ENCODE measurements at regions not wholly inside any gene's neighbourhood (a gene's known extent, or its start where the extent isn't known, plus 50 kb on each side); places are given as distances from the start of the nearest gene placed in this dataset.

DNA sequence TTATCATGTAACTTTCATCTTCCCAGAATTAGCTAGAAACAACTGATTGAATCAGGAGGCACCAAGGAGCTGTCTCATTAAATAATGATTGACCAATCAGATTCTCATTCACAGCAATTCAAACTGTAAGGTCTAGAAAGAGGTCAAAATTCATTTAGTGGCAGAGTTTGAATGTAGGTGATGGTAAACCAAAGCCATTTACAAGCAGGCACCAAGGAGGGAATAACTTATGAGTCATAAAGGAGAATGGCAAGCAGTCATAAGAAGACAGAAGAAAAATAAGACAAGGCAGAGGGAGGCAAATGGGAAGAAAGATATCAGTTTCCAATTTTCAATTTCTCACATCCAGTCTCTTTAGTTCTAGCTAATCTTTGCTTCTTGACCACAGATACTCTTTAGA lies 52.9 kb upstream of the DEFB112 start:
- DNase-seq (ENCODE audit: low spot score): no peak

DNA sequence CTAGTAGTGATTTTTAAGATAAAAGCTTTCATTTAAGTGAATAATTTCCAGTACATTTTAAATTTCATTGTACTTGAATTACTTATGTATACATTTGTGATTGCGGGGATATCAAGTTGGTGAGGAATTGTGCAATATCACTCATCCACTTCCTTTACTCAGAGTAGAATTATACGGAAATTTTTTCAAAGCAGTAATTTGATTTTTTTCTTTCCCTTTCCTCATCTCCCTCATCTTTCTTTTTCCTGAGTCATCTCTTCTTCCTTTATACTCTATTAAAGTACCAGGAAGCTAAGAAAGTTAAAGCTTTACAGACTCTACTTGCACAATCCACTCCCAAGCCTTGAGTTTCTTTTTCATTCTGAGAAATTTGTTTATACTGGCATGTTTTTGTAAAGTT lies 60.9 kb upstream of the DEFB112 start:
- no peak for DNase-seq (ENCODE audit: low spot score)

DNA sequence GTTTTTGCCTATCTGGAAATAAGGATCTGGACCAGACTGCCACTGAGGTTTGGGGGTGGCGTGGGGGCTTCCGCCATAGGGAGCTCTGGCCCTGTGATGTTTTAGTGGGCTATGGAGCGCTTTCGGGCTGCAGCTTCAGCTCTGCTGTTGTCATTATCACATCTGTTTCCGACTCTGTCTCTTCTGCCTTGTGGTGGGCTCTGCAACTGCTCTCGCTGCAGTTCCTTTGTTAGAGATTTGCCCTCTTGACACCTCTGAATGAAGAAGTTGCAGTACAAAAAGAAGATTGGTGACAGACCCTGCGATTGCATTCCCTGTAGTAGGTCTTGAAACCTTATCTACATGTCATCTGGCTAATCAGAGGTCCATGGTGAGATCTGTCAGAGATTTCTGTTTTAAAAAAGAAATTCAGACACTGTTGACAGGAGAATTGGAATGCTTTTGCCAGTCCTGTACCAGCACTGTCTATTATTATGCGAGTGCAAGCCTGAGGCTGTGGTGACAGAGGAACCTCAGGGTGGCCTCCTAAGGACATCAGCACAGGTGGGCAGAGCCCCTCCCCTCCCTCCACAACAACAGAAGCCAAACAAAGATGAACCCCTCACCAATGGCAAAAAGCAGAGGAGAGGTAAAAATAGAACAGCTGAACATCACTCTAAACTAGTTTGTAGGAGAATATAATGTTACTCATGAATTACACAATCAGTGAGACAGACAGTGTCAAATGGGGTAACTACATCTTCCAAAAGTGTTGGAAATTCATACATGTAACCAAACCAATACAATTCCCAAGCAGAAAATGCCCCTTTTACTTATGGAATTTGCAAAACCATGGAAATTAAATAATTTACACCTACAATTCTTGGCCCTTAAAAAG lies 63.5 kb upstream of the DEFB112 start:
- no peak for DNase-seq (ENCODE audit: low spot score)

DNA sequence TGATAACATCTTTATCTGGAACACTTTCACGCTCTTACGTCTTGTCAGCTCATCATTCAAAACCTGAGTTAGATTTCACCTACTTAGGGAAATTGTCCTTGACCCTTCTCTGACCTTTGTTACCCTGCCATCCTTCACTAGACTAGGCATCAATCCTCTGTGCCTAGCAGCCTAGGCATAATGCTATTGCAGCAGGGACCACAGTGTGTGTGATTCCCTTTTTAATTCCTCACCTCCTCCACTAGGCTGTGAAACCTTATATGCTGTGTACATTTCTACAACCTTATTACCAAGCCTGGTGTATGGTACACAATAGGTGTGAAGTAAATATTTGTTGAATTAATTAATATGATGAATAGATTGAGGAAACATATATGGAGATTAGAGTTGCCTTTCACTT lies 66.7 kb upstream of the DEFB112 start:
- DNase-seq (ENCODE audit: low spot score): no peak

DNA sequence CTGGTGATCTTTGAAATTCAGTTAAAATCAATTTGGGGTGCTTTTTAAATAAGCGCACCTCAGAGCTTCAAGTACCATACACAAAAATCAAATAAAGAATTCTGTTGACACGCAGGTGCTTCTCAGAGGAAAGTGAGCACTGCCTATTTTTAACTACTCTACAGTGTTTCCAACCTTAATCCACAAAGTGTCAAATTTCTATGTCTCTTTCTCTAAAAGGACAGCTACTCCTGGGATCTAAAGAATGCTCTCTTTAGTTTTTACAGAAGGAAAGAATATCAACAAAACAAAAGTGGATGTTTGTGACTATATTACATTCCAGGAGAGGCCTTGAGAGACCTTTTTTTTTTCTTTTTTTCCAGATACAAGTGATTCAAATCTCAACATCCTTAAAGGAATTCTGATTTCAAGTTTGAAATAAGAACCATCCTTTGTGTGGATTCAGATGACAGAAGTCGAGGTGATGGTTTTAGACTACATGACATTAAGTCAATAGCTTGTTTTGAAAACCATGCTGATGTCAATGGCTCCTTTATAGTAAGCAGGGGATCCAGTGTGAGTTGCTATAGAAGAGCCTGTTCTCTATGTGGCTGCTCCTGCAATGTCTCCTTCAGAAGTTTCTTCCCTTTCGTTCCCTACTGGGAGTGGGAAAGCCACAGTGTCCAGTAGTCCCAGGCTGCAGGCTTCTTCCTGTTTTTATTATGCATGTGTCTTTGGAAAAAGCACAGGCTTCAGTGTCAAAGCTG lies 67.2 kb upstream of the DEFB112 start:
- no peak for DNase-seq (ENCODE audit: low spot score)

DNA sequence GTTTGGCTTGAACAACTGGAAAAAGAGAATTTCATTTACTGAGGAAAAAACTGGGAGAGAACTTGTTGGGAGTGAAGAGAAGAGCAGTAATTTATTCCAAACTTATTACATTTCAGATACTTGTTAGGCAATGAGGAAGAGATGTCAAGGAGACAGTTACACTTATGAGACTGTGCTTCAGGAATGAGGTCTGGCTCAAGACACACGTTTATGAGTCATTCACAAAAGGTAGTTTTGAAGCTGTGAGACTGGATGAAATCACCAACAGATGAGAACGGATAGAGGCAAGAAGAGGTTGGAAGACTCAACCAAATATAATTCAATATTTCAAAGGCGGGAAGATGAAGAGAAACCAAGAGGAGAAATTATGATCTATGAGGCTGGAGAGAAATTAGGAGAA lies 70.6 kb upstream of the DEFB112 start:
- no peak for DNase-seq (ENCODE audit: low spot score)

DNA sequence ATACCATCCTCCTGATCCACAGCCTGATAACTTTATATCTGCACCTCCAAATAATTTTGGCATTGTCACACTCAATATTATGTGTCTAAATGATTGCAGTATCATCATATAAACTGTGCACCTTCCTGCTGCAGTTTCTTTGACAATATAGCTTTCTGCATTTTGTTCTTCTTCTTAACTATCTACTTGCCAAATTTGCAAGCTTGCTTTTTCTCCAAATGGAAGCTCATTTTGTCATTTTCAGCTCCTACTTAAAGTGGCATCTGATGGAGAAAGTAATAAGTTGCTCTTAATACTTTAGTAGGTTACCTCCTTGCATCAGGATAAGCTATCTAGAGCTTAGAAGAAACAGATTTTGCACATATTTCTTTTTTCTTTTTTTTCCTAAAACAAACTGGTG lies 74.0 kb upstream of the DEFB112 start:
- DNase-seq (ENCODE audit: low spot score): no peak

DNA sequence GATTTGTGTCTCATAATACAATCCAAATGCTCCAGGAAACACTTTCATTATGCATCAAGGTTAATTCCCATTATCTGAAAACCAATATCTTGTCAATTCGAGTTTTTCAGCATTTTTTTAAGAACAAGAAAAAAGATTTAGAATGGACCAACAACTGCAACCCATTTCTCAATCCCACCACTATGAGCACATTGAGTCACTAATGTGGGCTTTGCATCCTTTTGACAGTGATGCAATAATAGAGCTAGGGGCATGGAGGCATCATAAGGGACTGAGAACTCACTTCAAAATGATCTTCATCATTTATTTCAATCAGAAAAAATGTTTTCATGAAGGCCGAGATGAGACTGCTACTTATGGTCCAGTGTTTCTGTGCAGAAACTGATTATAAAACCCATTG lies 74.8 kb upstream of the DEFB112 start:
- no peak for DNase-seq (ENCODE audit: low spot score)

DNA sequence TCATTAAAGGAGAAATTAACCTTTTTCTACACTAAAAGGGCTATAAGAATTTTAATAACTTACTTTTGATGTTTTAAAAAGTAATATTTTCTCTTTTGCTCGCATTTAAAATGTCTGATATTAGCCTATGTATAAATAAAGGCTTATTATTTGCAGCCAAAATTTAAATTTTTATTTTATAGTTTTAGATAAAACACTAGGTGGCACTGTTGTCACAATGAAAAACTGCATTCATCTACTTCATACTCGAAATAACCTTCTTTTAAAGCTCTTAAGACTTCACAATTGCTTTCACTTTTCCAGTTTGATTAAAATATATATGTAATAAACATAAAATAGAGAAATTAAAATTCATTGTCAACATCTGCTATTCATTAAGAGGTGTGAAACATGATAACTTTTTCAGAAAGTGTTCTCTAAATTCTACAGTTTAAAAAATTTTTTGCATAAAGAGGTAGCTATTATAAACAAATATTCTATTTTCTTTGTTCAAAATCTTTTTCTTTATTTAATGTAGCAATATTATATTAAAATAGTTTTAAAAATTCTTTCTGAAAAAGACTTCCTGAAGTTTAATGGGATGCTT lies 78.8 kb upstream of the DEFB112 start:
- peak; percentile 2 for DNase-seq (ENCODE audit: low spot score)

DNA sequence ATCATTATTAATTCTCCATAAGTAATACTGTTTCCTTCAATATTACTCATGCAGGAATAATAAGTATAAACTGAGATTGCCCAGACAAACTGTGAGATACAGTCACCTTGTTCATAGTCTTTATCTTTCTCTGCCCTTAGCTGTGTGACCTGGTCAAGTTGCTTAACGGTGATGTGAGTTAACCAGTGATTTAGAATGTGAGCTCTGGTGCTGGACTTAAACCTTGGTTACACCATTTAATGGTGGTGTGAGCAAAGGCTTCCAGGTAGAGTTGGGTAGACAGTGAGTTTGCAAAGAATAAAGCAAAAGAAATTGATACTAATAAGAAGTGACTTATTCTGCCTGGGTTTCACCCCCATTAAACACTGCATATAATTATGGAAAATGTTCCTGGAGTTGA lies 86.2 kb upstream of the DEFB112 start:
- no peak for DNase-seq (ENCODE audit: low spot score)

DNA sequence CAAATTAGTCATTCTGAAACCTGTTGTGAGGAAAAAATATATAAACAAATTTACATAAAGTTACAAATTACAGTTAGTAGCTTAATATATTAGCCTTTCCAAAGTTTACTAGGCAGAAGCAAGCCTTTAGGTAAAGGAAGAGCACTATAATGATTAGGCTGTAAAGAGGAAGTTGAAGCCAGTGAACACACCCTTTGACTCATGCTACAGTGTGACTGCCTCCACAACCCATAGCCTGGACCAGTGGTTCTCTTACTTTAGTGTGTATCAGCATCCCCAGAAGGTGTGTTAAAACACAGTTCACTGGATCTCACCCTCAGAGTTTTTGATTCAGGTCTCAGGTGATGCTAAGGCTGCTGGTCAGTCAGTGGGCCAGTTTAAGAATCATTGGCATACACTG lies 91.4 kb upstream of the DEFB112 start:
- no peak for DNase-seq (ENCODE audit: low spot score)

DNA sequence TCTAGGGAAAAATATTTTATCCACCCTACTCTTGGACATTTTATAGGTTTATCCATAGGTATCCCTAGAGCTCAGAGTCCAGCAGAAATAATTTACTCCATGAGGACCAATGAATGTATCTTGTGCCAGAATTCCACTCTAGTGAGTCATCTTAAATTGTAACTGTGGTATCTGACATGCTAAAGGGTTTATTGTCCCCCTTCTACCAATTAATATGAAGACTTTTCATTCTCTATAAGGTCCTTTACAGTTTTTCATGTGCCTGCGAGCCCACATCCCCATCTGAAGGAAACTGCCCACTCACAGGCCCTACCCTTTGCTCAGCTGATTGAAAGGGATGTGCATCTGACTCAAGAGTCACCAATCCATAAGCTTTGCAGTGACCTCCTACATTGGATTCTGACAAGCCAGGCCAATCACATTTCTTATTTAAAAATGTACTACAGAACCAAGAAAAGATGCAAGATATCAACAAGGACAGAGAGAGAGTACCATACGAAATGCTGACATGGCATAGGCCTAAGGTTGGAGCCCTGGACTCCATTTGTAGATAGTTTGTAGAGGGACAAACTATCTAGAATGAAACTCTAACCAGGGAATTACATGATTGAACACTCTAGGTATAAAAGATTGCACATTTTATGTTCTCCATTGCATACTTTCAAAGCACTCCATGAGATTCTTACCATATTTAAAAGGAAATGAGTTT lies 93.4 kb upstream of the DEFB112 start:
- DNase-seq (ENCODE audit: low spot score): no peak

DNA sequence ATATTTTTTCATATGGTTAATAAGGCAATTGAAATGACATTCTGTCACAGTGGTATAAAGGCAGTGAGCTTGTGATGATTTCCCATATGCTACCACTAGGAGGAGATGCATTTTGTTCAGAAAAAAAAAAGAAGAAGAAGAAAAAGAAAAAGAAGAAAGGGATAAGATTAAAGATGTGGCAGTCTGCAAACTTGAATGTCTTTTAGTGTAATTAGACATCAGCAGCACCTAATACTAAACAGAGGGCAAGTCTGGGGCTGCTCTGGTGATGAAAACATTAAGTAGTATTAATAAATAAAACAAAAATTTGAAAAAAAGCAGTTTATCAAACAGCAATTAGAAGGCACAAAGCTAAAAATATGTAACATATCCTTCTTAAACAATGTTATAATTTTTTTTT lies 95.4 kb upstream of the DEFB112 start:
- DNase-seq (ENCODE audit: low spot score): no peak

DNA sequence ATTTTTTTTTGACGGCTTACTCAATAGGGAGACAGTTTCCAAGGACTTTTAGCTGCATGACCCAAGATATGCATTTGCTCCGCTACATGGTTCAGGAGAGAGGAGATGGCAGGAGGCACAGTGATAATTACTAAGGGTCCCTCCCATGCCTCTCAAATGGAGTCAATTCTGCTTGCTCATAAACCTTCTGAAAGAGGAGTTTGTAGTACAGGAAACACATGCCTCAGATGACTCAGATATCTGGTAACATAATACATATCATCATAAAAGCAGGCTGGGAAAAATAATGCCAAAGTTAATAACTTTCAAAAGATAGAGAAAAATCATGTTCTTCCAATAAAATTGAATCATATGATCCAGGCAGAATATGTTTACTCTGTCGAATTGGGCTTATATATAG lies 97.6 kb upstream of the DEFB112 start:
- no peak for DNase-seq (ENCODE audit: low spot score)

DNA sequence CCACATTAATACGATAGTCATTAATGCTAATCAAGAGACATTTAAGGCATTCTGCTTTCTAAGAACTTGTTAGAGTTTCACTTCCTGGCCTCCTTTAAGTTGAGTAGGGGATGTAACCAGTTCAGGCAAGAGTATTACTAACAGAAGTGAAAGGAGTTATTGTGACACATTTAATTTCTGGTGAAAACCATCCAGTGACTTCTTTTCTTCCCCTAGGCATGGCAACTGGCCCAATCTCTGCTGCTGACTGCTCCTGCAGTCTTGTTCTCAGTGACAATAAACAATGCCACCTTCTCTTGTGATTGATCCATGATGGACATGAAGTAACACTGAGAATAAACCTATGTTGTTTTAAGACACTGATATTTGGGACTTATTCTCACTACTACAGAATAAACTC lies 130.9 kb upstream of the DEFB112 start:
- no peak for DNase-seq (ENCODE audit: low spot score)

DNA sequence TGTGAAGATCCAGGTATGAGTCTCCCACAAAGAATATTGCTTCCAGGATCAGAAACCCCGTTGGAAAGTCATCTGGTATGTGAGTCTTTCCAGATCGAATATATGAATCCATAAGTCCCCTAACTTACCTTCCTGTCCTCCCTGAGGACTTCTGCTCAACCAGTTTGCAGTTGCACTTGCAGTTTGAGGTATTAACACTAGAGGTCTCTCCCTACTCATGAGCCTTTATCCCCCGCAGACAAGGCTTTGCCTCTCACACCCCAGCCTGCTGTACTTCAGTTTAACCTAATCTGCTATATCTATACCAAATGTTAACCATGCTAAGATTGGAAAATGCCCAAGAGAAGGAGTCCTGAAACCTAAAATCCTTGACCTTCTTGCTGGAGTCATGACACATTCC lies 135.3 kb upstream of the DEFB112 start:
- DNase-seq (ENCODE audit: low spot score): no peak

DNA sequence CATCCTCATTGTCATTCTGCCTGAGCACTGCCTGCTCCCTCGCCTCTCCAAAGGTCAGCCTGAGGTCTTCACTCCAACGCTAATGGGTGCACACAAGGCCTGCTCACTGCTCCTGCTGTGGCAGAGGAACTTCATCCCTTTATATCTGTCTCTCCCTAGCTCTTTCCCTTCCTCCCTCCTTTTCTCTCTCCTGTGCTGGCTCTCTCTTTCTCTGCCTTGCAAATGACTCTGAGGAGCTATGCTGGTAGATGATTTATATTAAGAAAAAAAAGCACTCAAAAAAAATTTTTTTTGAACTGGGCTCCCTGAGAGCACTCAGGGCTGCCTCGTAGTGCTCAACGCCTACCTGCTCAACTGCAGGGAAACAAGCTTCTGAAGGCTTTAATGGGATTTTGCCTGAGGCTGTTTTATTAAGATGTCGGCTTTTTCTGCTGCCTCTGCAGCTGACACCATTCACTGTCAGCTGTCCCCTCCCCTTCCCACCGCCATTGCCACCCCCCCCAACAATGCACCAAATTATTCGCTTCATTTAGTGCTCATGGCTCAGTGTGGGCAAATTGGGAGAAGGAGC lies 137.7 kb upstream of the DEFB112 start:
- DNase-seq (ENCODE audit: low spot score): no peak

DNA sequence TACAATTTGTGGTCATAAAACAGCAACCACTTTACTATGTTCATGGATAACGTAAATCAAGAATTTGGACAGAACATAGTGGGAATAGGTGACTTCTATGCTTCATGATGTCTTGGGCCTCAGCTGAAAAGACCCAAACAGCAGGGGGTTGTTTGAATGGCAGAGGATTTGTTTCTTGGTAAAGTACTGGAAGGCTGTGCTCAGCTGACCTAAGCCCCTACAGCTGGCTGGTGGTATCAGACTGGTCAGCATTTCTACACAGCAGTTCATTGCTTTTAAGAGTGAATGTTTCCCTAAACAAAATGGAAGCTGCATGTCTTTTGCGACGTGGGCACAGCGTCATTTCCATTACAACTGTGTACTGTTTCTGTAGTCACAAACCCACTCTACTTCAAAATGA lies 148.5 kb upstream of the DEFB112 start:
- no peak for DNase-seq (ENCODE audit: low spot score)

DNA sequence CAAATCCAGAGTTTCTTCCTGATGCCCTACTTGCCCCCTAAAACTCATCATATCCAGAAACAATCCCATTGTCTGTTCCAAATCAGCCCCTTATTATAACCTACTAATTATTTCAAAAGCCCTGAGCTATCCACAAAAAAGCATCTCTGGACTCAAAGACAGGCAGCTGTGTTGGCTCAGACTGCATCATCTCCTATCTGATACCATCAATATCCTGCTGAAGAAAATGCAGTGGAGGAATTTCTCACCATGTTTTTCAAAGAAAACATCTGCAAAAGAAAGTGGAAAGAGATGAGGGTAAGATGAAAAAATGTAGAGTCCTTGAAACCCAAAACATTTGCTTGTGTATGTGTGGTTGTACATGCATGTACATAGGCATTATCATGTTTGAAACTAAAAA lies 153.0 kb upstream of the DEFB112 start:
- DNase-seq (ENCODE audit: low spot score): no peak

DNA sequence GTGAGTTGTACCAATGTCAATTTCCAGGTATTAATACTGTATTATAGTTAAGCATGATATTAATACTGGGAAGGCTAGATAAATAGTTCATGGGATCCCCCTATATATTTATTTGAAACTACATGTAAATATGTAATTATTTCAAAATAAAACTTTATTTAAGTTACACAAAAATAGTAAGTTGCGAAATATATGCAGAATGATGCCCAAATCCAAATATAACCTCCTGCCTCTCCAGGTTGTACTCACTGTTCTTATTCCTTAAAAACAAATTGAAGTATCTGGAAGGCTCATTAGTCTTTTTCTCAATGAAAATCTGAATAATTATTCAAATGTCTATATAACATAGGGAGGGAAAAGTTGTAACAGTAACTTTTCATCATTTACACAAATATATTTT lies 161.9 kb upstream of the DEFB112 start:
- DNase-seq (ENCODE audit: low spot score): no peak

DNA sequence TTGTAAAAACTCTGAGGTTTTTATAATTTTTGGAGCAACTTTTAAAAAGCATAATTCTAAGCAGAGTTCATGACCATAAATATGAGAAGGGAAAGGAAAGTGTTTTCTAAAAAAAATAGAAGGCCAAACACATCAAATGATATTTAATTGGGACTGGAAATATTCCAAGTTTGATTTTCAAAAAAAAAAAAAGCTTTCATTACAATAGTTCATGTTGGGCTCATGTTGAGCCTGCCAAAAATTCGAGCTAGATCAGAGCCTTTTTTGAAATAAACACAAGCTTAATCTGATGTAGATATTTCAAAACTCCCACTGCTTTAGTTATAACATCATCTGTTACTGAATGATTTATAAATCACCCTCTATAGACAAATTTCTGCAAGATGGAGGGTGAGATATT lies 163.4 kb upstream of the DEFB112 start:
- no peak for DNase-seq (ENCODE audit: low spot score)

DNA sequence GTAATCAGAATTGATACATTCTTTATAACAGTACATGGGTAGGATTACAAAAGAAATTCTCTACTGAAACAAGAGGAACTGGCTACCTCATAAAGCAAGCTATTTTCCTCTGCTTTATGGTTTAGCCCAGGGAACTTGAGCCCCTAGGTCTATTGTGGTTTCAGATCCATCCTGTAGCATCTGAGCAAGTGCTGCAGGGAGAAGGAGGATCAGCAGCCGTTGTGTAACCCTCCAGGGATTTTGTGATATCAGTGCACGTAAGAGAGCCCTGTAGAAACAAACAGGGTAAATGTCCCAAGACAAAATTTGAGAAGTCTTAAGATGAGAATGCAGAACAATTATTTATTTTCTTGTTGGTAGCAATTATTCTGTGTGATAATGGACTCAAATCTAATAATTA lies 165.2 kb upstream of the DEFB112 start:
- DNase-seq (ENCODE audit: low spot score): no peak
